Activated CD8-positive, alpha-beta T cell treated with anti-CD3 and anti-CD28 coated beads for 36 hours (primary cell): ENCODE measurements at regions not wholly inside any gene's neighbourhood (a gene's known extent, or its start where the extent isn't known, plus 50 kb on each side); places are given as distances from the start of the nearest gene placed in this dataset.
"Not testable (repeated sequence)": the region's sequence is repeated elsewhere in the genome, so short reads cannot be mapped to it uniquely, and the experiment has no call there.

Experiments
- ATAC-seq: fragments of 200-7000 bp; cut with Tn5 transposase; one replicate; pipeline ENCODE4 v1.10.0; 2021; ENCODE audit warnings: mild to moderate bottlenecking, moderate library complexity
- CTCF ChIA-PET: fragments of 350-600 bp; sonication (Branson Sonifier 250); formaldehyde crosslinking; loops from one replicate; lab custom pipeline; 2021; ENCODE audit warnings: antibody characterized with exemption; lab: Charles Lee
- POLR2A ChIA-PET: fragments of 350-600 bp; sonication (Branson Sonifier 250); formaldehyde crosslinking; loops from one replicate; lab custom pipeline; 2021; ENCODE audit warnings: antibody characterized with exemption; lab: Charles Lee
- DNase-seq: peaks from one replicate; pipeline ENCODE4 v3.0.0-alpha.2; 2020
- H3K27ac Mint-ChIP-seq: one replicate; pipeline ENCODE4 v1.8.0; 2021; ENCODE audit warnings: mild to moderate bottlenecking, mixed read lengths
- H3K27me3 Mint-ChIP-seq: one replicate; pipeline ENCODE4 v1.8.0; 2021; ENCODE audit warnings: mixed read lengths
- H3K36me3 Mint-ChIP-seq: one replicate; pipeline ENCODE4 v1.8.0; 2021; ENCODE audit warnings: low read depth, mixed read lengths
- H3K4me1 Mint-ChIP-seq: one replicate; pipeline ENCODE4 v1.8.0; 2021; ENCODE audit warnings: low read depth, mixed read lengths
- H3K4me3 Mint-ChIP-seq: one replicate; pipeline ENCODE4 v1.8.0; 2021; ENCODE audit warnings: mild to moderate bottlenecking, moderate library complexity, mixed read lengths
- H3K9me3 Mint-ChIP-seq: one replicate; pipeline ENCODE4 v1.8.0; 2021; ENCODE audit warnings: mixed read lengths
- CTCF ChIP-seq: fragments of 200-600 bp; IDR thresholded peaks from one replicate; pipeline ENCODE4 v1.8.0; 2022; ENCODE audit warnings: antibody characterized with exemption, mild to moderate bottlenecking
- intact Hi-C: fragments of 100-400 bp; cut with micrococcal nuclease; formaldehyde crosslinking; loops from one replicate; pipeline ENCODE4 v1.10.0; 2022

GRCh38 chr1:178672434-178672833 is 52.6 kb upstream of the RALGPS2 start:
- intact Hi-C loops = no loop called here
- CTCF ChIA-PET = no interaction called here
- Mint-ChIP-seq H3K9me3 (peaks cover 6% of the 10 kb centered on the region), H3K27me3 (peaks cover 10% of the 10 kb centered on the region), H3K4me1 (no peaks in the 10 kb centered on the region), H3K27ac (no peak overlapping the region), H3K4me3 (no peak overlapping the region), H3K36me3 (no peaks in the 10 kb centered on the region)
- TF ChIP-seq CTCF = no peak
- POLR2A ChIA-PET = no interaction called here
- ATAC-seq (no peak), DNase-seq (no peak)

GRCh38 chr1:178674559-178674958 is 50.5 kb upstream of the RALGPS2 start:
- H3K27ac Mint-ChIP-seq, H3K4me1 Mint-ChIP-seq, H3K36me3 Mint-ChIP-seq, H3K27me3 Mint-ChIP-seq, H3K4me3 Mint-ChIP-seq, H3K9me3 Mint-ChIP-seq, intact Hi-C loops, DNase-seq, POLR2A ChIA-PET, ATAC-seq, CTCF ChIA-PET: not testable (repeated sequence)
